Pons (tissue), 1 donor: ENCODE measurements at regions not wholly inside any gene's neighbourhood (a gene's known extent, or its start where the extent isn't known, plus 50 kb on each side); places are given as distances from the start of the nearest gene placed in this dataset.
A peak's percentile ranks its signal among the peaks of the same experiment; 100 is the strongest.
"Not testable (repeated sequence)": the region's sequence is repeated elsewhere in the genome, so short reads cannot be mapped to it uniquely, and the experiment has no call there.

Source experiments
- DNase-seq: peaks from one replicate; pipeline ENCODE4 v3.0.0-alpha.2; 2016; ENCODE audit warnings: low spot score

DNA sequence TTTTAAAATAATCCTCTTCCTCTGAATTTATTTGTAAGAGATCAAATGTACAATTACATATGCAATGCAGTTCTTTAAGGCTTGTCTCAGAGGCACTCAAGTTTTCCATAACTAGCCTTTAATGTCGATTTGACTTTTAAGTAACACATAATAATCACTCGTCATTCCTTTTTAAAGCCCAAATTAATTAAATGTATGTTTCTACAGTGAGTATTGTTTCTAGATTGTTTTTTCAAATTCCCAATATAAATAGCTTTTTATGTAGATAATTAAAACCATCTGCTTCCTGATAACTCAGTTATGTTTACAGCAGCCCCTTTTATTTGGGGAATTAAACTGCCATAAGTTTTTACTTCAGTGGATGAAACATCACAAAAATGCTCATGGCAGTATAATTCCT, 185.1 kb downstream of the ETNK1 start:
- DNase-seq: no peak

DNA sequence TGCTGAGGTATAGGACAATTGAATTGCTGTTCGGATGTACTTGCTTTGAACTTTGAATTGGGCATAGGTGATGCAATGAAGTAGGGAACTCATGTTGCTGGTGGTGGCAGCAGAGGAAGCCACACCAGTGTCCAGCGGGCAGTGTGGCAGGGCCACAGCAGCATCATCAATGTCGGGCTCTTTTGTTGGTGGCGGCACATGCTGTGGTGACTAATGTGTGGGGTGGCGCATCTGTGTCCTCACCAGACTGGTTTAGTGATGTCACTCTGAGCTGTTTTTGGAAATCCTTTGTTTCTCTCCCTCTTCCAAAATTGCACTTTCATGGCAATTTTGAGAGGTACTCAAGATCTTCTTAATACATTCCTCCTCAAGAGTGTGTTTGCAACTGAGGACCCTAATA, 187.6 kb downstream of the ETNK1 start:
- no peak for DNase-seq

DNA sequence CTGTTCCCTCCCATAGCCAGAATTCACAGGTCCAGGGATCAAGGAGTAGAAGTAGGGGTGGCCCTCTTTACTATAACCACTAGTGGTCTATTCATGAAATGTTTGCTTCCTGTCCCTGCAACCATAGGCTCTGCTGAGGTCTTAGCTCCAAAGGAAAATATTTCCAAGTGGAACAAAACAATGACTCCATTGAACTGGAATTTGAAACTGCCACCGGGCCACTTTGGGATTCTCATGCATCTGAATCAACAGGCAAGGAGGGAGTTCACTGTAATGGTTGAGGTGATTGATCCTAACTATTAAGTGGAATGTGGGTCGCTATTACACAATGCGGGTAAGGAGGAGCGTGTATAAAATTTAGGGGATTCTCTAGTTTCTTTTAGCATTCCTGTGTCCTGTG, 197.0 kb downstream of the ETNK1 start:
- DNase-seq: no peak

DNA sequence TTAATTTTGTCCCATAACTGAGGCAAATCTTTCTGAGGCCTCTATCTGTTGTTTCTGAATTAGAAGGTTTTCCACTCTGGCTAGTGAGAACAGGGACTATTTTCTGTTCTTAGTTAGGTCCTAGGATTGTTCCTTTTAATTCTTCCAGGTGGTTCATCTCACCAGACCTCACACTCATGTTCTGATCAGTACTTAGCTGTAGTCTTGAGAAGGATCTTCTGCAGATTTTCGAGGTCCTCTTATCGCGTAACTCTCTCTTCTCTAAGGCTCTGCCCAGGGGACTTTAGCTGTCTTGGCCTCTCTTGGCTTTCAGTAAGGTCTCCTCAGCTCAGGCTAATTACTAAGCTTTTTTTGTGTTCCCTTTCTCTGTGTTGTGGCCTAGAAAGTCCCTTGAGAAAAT, 201.1 kb downstream of the ETNK1 start:
- no peak for DNase-seq

DNA sequence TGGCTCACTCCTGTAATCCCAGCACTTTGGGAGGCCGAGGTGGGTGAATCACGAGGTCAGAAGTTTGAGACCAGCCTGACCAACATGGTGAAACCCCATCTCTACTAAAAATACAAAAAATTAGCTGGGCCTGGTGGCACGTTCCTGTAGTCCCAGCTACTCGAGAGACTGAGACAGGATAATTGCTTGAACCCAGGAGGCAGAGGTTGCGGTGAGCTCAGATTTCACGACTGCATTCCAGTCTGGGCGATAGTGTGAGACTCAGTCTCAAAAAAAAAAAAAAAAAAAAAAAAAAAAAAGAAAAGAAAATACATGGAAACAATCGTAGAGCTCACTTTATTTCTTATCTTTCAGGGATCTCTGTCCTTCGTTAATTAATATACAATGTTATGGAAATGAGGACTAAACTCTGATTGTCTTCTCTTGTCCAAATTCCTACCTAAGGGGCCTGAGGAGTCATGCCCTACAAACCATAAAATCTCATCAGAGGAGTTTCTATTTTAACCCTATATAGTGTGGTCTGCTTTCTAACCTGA, 201.5 kb downstream of the ETNK1 start:
- DNase-seq: not testable (repeated sequence)

DNA sequence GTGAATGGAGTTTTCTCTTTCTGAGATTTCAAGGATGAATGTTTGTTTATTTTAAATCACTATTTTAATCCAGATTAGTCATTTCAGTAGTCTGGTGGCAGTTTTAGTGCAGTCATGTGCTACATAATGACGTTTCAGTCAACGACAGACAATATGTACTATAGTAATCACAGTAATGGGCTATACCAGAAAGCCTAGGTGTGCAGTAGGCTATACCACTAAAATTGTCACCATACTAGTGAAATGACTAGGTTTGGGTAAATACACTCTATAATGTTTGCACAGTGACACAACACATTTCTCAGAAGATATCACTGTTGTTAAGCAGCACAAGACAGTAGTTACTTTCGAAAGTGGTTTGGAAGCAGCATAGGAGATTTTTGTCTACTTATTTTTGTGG, 203.1 kb downstream of the ETNK1 start:
- no peak for DNase-seq

DNA sequence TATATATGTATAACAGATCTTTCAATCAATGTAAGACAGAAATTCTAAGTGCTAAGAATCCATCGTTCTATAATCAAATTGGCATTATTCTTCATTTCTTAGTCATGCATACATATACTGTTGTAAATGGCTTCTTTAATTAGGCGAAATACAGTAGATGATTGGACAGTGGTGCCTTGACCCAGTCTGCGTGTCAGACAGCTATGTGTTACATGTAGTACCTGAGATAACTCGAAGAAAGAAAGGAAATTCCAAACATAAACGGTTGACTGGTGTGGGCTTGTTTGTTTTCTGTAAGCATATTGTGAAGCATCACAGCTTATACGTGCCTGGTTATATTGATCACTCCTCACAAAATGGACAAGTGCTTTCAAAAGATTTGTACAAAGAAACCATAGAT, 210.5 kb downstream of the ETNK1 start:
- no peak for DNase-seq

DNA sequence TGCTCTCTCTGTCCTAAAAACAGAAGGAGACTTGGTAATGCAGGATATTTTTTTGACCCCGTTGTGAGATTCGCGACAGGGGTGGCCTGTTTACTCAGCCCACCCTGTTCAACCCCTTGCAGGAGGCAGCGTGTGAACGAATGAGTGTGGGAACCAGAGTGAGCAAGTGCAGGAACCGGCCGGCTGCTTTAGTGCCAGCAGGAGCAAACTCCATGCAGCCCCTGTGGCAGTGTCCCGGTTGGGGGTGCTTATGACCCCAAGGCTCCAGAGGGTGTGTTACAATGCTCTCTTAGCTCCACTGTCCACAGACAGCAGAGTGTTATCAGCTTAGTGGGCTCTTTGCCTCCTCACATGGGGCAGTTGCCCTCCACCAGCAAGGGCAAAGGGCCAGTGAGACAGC, 225.2 kb downstream of the ETNK1 start:
- no peak for DNase-seq

DNA sequence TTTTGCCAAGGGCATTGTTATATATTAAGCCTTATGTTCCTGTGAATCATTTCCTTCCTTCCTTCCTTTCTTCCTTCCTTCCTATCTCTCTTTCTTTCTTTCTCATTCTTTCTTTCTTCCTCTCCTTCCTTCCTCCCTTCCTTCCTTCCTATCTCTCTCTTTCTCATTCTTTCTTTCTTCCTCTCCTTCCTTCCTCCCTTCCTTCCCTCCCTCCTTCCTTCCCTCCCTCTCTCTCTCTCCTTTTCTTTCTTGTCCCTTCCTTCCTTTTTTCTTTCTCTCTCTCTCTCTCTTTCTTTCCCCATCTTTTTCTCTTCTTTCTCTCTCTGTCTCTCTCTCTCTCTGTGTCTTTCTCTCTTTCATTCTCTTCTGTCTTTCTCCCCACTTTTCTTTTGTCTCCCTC, 226.6 kb downstream of the ETNK1 start:
- no peak for DNase-seq

DNA sequence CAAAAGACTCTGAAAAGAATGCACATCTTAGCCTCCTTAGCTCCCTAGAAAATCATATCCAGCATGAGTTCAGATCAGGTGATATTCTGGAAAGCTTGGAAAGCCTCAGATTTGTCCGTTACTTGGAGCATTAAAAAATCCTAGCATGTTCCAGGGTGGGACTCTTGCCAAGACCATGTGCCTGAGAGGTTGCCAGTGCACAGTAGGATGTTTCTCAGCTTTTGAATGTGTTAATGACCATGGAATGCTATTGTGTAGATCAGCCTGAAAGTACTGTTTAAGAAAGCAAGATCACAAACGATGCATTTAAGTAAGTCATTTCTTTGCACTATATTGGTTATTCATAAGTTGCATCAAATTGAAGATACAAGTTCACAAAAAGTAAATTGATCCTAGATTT, 230.5 kb downstream of the ETNK1 start:
- DNase-seq: no peak

DNA sequence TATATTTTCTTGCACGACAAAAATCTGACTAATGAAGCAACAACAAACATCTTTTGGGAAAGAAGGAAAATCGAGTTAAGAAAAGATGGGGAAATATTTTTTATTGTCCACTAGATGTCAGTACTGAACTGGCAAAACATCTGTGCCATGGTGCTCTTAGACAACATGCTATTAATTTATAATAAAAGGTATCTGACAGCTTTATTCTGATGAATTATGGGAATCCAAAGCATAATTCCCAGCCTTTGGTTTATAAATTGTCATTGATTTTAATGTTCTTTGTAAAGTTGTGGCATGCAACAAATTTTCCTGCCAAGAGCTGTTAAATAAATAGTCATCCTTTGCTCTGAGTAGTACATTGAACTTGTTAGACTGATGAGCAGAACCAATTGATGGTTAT, 231.2 kb downstream of the ETNK1 start:
- peak; percentile 59 for DNase-seq

DNA sequence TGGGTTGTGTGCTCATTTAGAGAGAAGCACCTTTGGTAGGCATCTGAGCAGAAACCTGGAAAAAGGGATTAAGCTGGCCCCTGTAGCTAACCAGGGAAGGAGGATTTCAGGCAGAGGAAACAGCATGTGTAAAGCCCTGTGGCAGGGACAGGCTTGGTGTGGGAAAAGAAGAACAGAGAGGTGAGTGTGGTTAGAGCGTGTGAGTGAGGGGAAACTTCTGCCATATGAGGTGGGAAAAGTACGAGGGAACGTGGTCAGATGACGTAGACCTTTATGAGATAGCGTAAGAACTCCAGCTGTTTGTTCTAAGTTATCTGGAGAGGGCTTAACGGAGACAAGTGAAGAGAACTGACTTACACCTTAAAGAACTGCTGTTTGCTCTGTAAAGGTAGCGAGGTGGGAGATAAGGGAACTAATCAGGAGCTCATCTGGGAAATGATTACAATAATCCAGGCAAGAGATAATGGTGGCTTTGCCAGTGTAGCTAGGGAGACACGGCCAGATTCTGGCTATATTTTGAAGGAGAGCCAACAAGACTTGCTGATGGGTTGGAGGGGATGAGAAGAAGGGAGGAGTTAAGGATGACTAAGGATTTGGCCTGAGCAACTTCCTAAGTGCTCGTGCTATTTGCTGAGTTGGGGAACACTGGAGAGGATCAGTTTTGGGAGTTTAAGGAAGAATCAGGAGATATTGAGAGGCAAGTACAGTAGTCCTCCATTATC, 234.0 kb downstream of the ETNK1 start:
- DNase-seq: no peak

DNA sequence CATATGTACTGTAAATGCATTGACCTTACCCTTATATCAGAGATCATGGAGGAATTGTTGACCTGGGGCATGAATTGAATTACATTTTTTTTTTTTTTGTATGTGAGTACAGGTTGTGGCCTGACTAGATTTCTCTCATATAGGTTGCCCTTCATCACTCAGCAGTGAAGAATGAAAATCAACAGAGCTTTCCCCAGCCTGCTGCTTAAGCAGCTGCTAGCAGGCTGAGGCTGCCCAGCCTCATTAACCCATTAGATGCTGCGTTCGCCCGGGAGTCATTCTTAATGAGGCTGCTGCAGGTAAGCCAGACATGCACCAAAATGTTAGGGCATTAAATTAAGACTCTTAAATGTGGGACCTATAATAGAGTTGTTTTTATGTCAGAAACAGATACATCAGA, 236.0 kb downstream of the ETNK1 start:
- DNase-seq: no peak

DNA sequence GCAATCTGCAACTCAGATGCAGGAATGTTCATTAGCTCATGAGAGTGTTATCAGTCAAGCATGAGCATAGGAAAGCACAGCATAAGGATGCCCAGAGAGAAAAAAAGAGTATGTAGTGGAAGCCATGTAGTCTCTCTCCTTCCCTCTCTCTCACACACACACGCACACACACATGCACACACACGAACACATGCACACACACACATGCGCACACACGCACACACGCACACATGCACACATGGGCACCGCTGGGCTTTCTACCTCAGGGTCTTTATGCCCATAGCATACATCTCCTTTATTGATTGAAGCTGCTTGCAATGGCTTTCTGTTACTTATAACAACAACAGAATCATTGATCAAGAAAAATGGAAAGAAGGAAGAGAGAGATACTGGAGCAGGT, 240.9 kb downstream of the ETNK1 start:
- DNase-seq: no peak

DNA sequence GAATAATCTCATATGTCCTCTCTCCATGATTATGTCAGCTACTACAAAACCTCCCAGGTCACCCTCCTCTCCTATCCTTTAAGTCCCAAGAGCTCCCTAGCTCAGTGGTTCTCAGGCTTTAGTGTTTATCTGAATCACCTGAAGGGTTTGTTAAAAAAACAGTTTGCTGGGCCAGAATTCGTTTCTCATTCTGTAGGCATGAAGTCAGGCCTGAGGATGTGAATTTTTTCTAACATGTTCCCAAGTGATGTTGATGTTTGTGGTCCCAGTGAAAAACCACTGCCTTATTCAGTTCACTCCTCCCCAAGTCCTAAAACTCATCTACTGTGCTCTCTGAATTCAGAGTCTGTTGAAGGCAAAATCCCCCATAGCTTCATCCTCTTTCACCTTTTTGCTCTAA, 241.4 kb downstream of the ETNK1 start:
- DNase-seq: no peak

DNA sequence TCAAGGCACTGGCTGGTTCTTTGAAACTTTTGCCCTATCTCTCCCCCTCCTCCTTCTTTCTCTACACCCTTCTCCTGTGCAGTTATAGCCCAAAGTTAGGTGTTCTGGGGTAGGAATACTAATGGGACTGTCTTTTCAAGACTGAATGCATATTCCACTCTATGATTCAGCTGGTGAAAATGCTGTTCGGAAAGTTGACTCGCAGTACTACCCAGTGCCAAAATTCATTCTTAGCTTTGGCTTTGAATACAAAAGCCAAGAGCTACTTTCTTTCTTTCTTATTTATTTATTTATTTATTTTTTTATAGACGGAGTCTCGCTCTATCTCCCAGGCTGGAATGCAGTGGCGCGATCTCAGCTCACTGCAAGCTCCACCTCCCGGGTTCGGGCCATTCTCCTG, 249.2 kb downstream of the ETNK1 start:
- no peak for DNase-seq

DNA sequence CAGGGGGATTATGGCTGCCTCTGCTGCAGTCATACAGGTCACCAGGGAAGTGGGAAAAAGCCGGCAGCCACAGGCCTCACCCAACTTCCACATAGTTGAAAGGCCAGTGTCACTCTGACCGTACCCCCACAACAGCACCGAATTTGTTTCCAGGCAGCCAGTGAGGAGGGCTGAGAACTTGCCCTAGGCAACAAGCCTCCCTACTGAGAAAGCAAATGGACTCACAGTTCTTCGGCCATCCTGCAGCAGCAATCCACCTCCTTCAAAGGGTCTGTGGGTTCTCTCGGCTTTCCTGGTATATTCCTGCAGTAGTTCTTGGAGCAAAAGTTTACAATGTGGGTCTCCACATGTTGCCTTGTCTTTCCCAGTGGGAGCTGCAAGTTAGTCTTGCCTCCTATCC, 251.3 kb downstream of the ETNK1 start:
- no peak for DNase-seq

DNA sequence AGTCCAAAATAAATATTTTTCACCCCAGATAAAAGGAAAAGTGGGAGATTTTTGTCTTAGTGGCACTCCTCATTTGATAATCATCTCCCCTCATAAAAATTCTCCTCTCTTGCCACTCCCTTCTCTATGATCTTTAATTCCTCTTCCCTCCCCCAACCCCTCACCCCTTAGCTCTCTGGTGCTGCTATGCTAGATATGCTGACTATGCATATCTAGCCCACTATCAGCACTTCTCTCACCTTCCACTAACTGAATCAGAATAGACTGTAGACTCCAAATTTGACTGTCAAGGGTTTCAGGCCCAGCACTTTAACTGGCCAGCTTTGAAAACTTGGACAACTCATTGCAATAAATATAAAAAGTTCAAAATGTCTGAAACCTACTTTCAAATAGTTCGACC, 254.2 kb downstream of the ETNK1 start:
- no peak for DNase-seq

DNA sequence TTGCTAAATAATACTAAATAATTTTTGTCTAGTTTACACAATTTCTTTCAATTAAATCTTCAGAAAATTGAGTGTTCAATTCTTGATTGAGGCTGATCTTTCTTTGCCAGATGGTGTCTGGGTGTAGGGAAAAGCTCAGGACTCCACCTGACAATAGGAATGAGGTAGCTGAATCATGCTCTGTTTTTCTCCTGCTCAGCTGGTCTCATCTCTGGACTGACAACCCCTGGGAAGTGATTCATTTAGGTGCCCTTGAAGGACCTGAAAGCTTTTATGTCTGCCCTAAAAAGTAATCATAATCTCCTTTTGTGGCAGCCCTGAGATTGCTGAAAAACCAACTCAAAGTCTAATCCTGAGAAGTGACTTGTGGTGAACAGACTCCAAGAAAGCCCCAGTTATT, 255.4 kb downstream of the ETNK1 start:
- no peak for DNase-seq

DNA sequence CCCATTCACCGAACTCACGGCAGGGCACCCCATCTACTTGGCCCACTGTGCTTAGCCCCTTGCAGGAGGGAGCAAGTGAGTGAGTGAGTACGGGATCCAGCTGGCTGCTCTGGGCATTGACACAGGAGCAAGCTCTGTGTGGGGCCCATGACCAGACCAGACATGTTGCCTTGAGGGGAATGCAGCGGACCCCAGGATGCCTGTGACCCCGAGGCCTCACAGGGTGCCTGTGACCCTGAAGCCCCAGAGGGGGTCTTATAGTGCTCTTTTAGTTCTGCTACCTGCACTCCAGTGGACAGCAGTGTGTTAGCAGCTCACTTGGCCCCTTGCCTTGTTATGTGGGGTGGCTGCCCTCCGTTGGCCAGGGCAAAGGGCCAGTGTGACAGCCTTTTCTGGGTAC, 255.8 kb downstream of the ETNK1 start:
- no peak for DNase-seq

DNA sequence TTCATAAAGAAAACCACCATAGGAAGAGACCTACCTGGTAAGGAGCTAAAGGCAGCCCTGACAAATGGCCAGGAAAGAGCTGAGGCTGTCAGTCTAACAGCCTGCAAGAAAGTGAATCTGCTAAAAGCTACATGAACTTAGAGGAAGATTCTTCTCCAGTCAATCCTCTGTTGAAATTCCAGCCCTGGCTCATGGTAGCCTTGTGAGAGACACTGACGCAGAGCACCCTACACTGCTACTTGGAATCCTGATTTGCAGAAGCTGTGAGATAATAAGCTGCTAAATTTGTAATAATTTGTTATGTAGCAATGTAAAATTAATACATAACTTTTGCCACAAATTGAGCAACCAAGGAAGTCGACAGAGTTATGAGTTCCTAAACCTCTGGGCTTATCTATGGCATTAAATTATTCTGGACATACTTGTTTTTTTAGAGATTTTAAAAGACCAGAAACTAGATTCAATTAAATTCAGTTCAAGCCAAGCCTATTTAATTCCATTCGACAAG, 257.0 kb downstream of the ETNK1 start:
- DNase-seq: no peak

DNA sequence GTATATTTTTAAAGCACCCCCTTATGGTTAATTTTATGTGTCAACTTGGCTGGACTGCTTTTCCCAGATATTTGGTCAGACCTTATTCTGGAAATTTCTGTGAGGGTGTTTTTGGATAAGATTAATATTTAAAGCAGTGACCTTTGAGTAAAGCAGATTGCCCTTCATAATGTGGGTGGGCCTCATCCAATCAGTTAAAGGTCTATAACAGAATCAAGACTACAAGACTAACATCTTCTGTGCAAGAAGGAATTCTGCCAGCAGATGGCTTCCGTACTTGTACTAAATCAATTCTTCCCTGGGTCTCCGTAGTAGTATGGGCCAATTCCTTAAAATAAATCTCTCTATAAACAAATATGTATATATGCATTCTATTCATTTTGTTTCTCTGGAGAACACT, 257.6 kb downstream of the ETNK1 start:
- no peak for DNase-seq

DNA sequence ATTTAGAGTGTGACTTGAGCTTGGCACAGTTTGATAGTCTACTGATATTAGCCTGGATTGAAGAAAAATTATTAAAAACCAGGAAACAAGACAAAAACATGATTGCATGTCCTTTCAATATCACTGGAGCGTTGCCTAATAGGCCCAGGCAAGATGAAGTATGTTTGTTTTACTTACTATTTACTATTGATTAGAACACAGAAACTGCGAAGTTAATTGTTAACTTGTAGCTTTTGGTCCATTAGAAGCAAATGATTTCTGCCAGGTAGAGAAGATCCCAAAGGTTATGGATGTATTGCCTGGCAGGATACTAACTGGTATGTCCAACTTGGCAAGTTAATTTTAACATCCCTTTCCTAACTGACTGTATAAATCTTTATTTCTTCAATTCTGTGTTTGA, 268.9 kb downstream of the ETNK1 start:
- no peak for DNase-seq

DNA sequence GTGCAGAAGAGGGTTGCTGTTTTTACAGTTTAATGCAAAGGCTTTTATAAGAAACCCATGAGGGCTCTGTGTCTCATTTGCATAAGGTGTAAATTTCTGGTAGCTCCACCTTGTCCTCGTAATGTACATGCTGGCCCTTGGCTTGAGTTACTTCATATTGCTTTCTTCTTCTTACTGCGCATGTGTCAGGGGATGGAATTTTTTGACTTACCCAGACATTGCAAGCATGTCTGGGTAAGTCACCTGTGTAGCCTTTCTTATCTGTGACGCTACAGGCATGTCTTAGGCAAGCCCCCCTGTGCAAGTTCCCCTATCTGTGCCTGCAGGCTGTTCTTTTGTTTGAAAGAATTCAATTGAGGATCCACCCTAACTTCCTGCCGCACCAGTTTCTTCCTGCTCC, 274.2 kb downstream of the ETNK1 start:
- DNase-seq: no peak
